HG03460 (cell line): ENCODE measurements at regions not wholly inside any gene's neighbourhood (a gene's known extent, or its start where the extent isn't known, plus 50 kb on each side); places are given as distances from the start of the nearest gene placed in this dataset.
"Not testable (repeated sequence)": the region's sequence is repeated elsewhere in the genome, so short reads cannot be mapped to it uniquely, and the experiment has no call there.

Experiments
- ATAC-seq: cut with Tn5 transposase; IDR thresholded peaks from one replicate; pipeline ENCODE4 v1.9.1; 2021; ENCODE audit not compliant: unreplicated experiment

- ATAC-seq = no peak
Observed at GRCh38 chr10:2813286-2813685, 254.1 kb upstream of the PFKP start.

DNA sequence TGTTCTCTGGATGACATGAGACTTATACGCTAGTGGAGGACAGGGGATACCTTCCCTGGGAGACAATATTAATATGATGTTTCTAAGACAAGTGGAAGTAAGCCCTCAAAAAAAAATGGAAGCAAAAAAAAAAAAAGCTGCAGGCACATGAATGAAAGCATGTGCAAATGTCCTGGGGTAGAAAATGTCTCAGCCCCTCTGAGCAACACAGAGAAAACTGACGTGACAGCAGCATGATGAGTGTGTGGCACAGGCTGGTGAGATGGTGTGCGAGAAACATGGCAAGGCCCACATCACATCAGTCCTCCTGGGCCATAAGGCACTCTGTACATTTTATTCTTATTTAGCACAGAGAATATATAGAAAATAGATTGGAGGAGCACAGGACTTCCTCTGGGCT, 254.7 kb upstream of the PFKP start:
- ATAC-seq = no peak

GRCh38 chr10:2800178-2800577, 267.2 kb upstream of the PFKP start:
- ATAC-seq = no peak

DNA sequence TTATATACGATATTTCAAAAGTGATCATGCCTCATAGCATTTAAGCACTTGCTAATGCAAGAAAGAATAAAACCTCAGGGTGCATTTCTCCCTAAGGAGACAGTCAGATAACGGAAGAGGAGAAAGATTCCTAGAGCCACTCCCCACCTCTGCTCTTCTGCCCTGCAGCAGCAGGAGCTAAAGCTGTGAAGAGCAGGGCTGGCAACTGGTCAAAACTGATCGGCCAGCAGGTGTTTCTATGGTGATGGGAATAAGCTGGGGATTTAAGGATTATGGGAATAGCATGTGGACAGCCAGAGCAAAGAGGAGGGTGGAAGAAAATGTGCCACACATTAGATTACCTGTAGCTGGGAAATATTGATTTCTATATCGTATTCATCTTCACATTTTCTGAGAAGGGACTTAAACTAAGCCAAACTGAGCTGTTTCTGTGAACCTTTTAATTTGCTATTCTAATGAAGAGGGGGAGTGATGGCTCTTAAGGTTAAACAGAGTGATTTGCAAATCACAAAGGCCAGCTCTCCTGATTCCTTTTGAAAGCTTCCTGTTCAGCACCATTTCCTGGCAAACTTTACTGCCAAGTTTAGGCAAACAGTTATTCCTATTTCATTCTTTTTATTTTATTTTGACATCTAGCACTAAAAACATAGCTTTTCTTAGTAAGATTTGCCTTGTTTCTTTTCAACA, 268.9 kb upstream of the PFKP start:
- no peak for ATAC-seq

DNA sequence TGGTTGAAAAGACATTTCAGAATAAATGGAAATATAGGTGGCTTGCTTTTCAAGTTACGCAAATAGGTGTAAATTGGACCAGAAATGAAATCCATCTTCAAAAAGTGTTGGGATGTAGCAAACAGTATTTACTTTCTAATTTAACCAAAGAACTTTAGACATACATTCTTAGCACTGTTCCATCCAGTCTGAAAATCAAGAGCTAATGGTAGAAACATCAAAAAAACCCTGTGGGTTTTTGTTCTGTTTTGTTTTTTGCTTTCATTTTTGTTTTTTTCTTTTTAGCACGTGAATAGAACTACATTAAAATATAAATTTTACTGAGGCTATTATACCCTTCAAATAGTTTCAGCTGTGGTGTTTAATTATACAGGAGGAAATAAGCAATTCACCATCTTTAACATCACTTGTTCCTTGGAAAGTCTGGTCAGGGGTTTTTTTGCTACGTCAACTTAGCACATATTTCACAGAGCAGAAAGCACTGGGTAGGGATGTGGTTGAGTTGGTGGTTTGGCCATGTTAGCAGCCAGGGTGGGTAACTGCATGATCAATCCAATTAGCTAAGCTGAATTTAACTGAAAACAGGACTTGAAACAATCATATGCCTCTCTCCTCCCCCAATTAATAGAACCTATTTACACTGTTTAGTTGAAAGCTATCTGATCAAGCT, 275.4 kb upstream of the PFKP start:
- ATAC-seq = peak; percentile 94

DNA sequence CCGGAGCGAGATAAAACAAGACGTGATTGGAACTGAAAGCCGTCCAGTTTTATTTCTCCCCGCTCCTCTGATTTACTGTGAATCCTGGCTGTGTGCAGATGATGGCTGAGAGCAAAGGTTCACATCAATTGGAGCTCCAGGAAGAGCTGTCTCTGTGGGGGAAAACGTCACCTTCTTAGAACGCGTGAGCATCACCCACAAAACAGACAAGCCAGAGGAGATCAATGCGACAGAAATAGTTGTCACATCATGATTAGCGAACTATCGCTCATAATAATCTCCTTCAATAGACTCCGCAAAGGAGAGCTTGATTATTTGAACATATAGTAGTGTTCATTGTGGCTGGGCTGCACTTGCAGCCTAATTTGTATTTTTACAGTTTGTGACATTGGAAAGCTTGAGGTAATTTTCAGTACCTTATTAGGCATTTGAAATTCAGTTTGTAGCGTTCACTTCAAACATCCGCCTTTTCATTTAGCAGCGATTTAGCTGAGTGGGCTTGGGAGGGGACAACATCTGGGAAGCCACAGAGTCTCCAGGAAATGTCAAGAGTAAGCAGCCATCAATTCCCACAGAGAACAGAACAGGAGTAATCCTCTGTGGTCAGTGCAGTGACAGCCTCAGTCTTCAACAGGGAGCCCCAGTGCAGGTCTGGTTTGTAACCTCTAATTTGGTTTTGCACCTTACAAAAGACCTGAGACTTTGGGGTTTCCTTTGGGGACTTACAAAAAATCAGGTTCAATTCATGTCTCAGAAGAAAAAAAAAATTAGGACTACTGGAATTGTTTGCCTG, 276.8 kb upstream of the PFKP start:
- no peak for ATAC-seq

DNA sequence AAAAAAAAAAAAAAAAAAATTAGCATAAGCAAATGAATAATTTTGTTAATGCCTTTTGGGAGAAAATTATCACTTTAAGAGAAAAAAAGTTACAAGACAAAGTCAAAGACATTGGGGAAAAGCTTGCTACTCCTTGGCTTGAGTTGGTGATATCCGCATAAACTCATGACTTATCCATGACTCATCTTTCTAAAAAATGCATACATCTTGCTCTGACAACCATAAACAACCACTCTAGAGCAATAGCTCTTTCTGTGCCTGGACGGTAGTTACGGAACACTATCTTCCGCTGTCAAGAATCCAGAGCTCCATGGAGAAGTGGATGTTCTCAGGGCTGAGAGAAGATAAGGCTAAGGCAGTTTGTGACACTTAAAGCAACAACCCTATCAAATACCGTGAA, 281.1 kb upstream of the PFKP start:
- no peak for ATAC-seq

GRCh38 chr10:2784766-2785165, 282.6 kb upstream of the PFKP start:
- ATAC-seq = no peak

- no peak for ATAC-seq
Observed at GRCh38 chr10:2782950-2783349, 284.4 kb upstream of the PFKP start.

DNA sequence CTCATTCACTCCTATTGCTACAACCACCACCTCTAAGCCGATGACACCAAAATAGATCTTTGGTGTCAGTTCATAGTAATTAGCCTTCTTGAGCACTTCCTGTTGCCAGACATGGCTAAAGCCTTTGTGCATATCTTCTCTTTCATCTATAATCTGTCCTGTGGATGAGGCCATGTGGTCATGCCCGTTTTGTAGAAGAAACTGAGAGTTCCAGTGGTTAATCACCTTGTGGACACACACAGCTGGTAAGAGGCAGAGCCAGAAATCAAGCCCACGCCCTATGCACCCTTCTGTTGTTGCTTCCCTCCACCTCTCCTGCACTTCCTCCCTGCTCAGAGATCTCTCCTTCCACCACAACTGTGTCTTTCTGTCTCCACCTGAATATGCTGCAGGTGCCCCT, 285.1 kb upstream of the PFKP start:
- ATAC-seq = no peak

- ATAC-seq = no peak
Observed at GRCh38 chr10:2777666-2778355, 289.5 kb upstream of the PFKP start.

GRCh38 chr10:2772816-2773631, 294.3 kb upstream of the PFKP start:
- ATAC-seq = no peak

DNA sequence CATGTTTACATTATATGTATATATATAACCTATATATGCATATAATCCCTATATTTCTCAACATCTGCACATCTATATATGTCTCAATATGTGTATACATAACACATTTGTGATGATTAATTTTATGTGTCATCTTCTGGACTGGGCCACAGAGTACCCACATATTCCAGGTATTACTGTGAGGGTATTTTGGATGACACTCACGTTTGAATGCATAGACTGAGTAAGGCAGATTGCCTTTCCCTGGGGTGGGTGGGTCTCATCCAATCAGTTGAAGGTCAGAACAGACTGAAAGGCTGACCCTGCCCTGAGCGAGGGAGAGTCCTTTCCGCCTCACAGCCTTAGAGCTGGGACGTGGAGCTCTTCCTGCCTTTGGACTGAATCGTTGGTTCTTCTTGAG, 295.2 kb upstream of the PFKP start:
- no peak for ATAC-seq

GRCh38 chr10:2767293-2767692, 300.1 kb upstream of the PFKP start:
- not testable (repeated sequence) for ATAC-seq

GRCh38 chr10:2761971-2762370, 305.4 kb upstream of the PFKP start:
- ATAC-seq = no peak

DNA sequence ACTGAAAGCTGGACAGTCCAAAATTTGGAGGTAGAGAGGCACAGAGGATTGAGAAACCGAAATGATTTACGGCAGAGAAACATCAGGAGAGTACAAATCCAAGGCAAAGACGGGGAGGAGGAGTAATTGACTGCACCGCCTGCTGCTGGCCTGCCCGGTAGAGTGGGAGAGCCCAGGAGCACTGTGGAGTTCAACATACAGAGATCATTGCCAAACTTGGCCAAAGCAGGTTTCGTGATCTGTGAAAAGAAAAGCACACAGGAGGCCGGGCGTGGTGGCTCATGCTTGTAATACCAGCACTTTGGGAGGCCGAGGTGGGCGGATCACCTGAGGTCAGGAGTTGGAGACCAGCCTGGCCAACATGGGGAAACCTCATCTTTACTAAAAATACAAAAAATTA, 306.0 kb upstream of the PFKP start:
- no peak for ATAC-seq

GRCh38 chr10:2760736-2761135, 306.6 kb upstream of the PFKP start:
- ATAC-seq = no peak

- ATAC-seq = no peak
Observed at GRCh38 chr10:2759233-2759632, 308.1 kb upstream of the PFKP start.

DNA sequence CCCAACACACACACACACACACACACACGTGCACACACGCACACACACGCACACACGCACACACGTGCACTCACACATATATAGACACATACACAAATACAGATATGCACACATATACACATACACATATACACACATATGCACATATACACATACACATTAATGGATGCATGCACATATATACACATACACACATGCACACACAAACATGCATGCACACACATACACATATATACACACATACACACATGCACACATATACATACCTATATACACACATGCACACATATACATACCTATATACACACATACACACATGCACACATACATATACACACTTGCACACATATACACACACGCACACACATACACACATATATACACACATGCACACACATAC, 312.4 kb upstream of the PFKP start:
- ATAC-seq = no peak

GRCh38 chr10:2748287-2748686, 319.1 kb upstream of the PFKP start:
- no peak for ATAC-seq

DNA sequence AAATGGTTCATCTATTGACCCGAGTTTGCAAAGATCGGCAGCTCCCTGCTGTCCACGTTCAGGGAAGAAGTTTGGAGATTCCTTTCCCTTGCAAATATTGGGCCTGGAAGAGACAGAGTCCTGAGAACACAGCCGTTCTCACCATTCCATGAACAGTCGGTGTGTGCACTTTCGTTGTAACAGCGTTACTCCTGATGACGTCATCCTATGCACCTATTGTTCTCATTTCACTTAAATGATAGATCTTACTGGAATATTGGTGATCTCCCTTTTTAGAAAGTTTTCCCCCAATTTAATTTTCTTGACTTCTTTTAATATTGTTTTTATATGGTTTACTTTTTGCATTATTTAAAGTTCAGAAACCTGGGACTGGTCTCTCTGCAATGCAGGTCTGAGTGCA, 320.7 kb upstream of the PFKP start:
- no peak for ATAC-seq
